Liver (tissue), 3 donors: ENCODE measurements at regions not wholly inside any gene's neighbourhood (a gene's known extent, or its start where the extent isn't known, plus 50 kb on each side); places are given as distances from the start of the nearest gene placed in this dataset.

Experiments used
- GABPA ChIP-seq, 2 donors: IDR thresholded peaks in 1 of 2; conservative IDR thresholded peaks in 1 of 2; 2 replicates each; pipeline ENCODE4 v1.6.1; 2016; ENCODE audit warnings: antibody characterized with exemption in 2 of 2, mild to moderate bottlenecking in 1 of 2, moderate library complexity in 1 of 2
- RAD21 ChIP-seq, 2 donors: IDR thresholded peaks; 2 replicates each; pipeline ENCODE4 v1.6.1; 2016; ENCODE audit warnings: antibody characterized with exemption in 2 of 2, mild to moderate bottlenecking in 2 of 2
- SP1 ChIP-seq: IDR thresholded peaks from 2 replicates; pipeline ENCODE4 v1.6.1; 2018; ENCODE audit warnings: antibody characterized with exemption, mild to moderate bottlenecking
- TAF1 ChIP-seq: conservative IDR thresholded peaks from 2 replicates; pipeline ENCODE4 v1.6.1; 2016; ENCODE audit warnings: antibody characterized with exemption, mild to moderate bottlenecking
- TF ChIP-seq, protein P1 (sequence below): fragments of 150-350 bp; IDR thresholded peaks from 2 replicates; pipeline ENCODE4 v1.5.1; 2017; ENCODE audit warnings: improper control_type of control experiment, low read depth, low read length; ENCODE audit not compliant: missing input control
- donor health status: healthy.
- donor health status: healthy.

DNA sequence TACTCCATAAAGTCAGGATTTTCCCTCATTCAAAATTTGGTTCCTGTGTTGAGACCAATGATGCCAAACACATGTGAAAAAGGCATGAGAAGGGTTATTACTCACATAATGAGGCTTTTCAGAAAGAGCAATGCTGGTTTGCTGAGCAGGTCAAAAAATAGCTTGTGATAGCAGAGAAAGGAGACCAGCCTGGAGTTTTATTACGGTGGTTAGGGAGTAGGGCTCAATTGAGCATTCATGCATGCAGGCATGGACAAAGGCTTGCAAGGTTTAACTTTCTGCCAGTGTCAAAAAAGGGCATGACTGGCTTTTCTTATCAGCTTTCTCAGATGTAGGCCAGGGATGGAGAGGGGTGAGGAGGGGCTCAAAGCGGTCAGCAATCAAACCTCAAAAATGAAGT is 628.3 kb downstream of the DNAH5 start:
- TF ChIP-seq, protein P1, sequence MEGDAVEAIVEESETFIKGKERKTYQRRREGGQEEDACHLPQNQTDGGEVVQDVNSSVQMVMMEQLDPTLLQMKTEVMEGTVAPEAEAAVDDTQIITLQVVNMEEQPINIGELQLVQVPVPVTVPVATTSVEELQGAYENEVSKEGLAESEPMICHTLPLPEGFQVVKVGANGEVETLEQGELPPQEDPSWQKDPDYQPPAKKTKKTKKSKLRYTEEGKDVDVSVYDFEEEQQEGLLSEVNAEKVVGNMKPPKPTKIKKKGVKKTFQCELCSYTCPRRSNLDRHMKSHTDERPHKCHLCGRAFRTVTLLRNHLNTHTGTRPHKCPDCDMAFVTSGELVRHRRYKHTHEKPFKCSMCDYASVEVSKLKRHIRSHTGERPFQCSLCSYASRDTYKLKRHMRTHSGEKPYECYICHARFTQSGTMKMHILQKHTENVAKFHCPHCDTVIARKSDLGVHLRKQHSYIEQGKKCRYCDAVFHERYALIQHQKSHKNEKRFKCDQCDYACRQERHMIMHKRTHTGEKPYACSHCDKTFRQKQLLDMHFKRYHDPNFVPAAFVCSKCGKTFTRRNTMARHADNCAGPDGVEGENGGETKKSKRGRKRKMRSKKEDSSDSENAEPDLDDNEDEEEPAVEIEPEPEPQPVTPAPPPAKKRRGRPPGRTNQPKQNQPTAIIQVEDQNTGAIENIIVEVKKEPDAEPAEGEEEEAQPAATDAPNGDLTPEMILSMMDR: no peak
- TF ChIP-seq SP1 (no peak), RAD21 (IDR thresholded peaks at IDR 0.05) (no peak), GABPA (IDR thresholded peaks at IDR 0.05 in 1 of 2, conservative IDR thresholded peaks at IDR 0.05 in 1 of 2) (no peak), TAF1 (no peak)
